Psoas muscle (tissue), 7 donors: ENCODE measurements at regions not wholly inside any gene's neighbourhood (a gene's known extent, or its start where the extent isn't known, plus 50 kb on each side); places are given as distances from the start of the nearest gene placed in this dataset.

Experiments used
- ATAC-seq, 4 donors: fragments of 200-7000 bp; cut with Tn5 transposase; one replicate each; pipeline ENCODE4 v1.9.1; 2020; ENCODE audit warnings: moderate library complexity in 3 of 4, mild to moderate bottlenecking in 2 of 4
- DNase-seq, 2 donors: peaks; one replicate each; pipeline ENCODE4 v3.0.0-alpha.2; 2020
- H3K27ac ChIP-seq: fragments of 200-600 bp; one replicate; pipeline ENCODE4 v1.8.0; 2022
- H3K27me3 ChIP-seq, 3 donors: fragments of 200-600 bp in 1 of 3; one replicate each; pipeline versions ENCODE4 v1.6.1 to v1.8.0; 2013 to 2022; ENCODE audit warnings: low read length in 2 of 3, mild to moderate bottlenecking in 2 of 3, moderate library complexity in 1 of 3; ENCODE audit not compliant: insufficient read depth in 3 of 3
- H3K36me3 ChIP-seq, 2 donors: fragments of 200-600 bp in 1 of 2; one replicate each; pipeline versions ENCODE4 v1.6.1 to v1.8.0; 2013 to 2022; ENCODE audit warnings: low read depth in 1 of 2, mild to moderate bottlenecking in 1 of 2, moderate library complexity in 1 of 2; ENCODE audit not compliant: insufficient read depth in 1 of 2
- H3K4me1 ChIP-seq: fragments of 200-600 bp; one replicate; pipeline ENCODE4 v1.8.0; 2022
- H3K4me3 ChIP-seq: fragments of 200-600 bp; one replicate; pipeline ENCODE4 v1.8.0; 2022; ENCODE audit warnings: mild to moderate bottlenecking
- H3K9me3 ChIP-seq: fragments of 200-600 bp; one replicate; pipeline ENCODE4 v1.8.0; 2022
- CTCF ChIP-seq: fragments of 200-600 bp; IDR thresholded peaks from one replicate; pipeline ENCODE4 v1.8.0; 2022; ENCODE audit warnings: antibody characterized with exemption
- WGBS, 3 donors: extraction: QIAGEN DNeasy Blood & Tissue Kit; methylation state at CpG; one replicate each; pipeline versions ENCODE4 v1.1.6 to v1.1.7; 2013; 5-methylcytosine and 5-hydroxymethylcytosine counted together
- intact Hi-C, 2 donors: fragments of 100-400 bp; cut with DNase I; formaldehyde crosslinking; loops; one replicate each; pipeline versions ENCODE4 v1.11.0 to v1.14.2; 2022
- donor health status: healthy with polysubstance abuse.
- donor health status: DM: no; HTN: no; CAD: no; lungs with moderate emphysema.
- donor health status: Bipolar disorder and iron deficiency.
- donor health status: healthy.
- donor health status: DM: yes; HTN: yes; CAD: no.
- donor health status: DM: no; HTN: no; CAD: no.
- donor health status: DM: yes; HTN: yes; CAD: no.

GRCh38 chr1:81371864-81372263 lies 428.9 kb upstream of the ADGRL2 start:
- no peaks in the 10 kb centered on the region for H3K9me3 ChIP-seq
- intact Hi-C loops = no loop called here
- TF ChIP-seq CTCF = no peak
- H3K4me3 ChIP-seq = no peak overlapping the region
- H3K27me3 ChIP-seq = no peaks in the 10 kb centered on the region
- ATAC-seq (no peak), DNase-seq (no peak)
- H3K27ac ChIP-seq = no peak overlapping the region
- 50 to 63% (median 54%) methylated on average over 3 of the region's 3 CpGs for WGBS, 3 donors
- no peaks in the 10 kb centered on the region for H3K36me3 ChIP-seq
- H3K4me1 ChIP-seq = no peaks in the 10 kb centered on the region

- Histone ChIP-seq H3K27me3 (no peaks in the 10 kb centered on the region), H3K4me1 (no peaks in the 10 kb centered on the region), H3K27ac (no peak overlapping the region), H3K36me3 (no peaks in the 10 kb centered on the region), H3K4me3 (no peak overlapping the region), H3K9me3 (no peaks in the 10 kb centered on the region)
- ATAC-seq (no peak), DNase-seq (no peak)
- TF ChIP-seq CTCF = no peak
- intact Hi-C loops = no loop called here
These were observed 430.9 kb upstream of the ADGRL2 start for GRCh38 chr1:81369833-81370232.

- intact Hi-C loops = no loop called here
- no peaks in the 10 kb centered on the region for H3K9me3 ChIP-seq
- H3K4me3 ChIP-seq = no peak overlapping the region
- H3K4me1 ChIP-seq = no peaks in the 10 kb centered on the region
- no peaks in the 10 kb centered on the region for H3K36me3 ChIP-seq
- ATAC-seq (no peak), DNase-seq (no peak)
- H3K27me3 ChIP-seq = no peaks in the 10 kb centered on the region
- TF ChIP-seq CTCF = no peak
- no peak overlapping the region for H3K27ac ChIP-seq
These were observed 434.6 kb upstream of the ADGRL2 start for GRCh38 chr1:81366173-81366572.

- Histone ChIP-seq H3K4me1 (no peaks in the 10 kb centered on the region), H3K36me3 (no peaks in the 10 kb centered on the region), H3K9me3 (no peaks in the 10 kb centered on the region), H3K27ac (no peak overlapping the region), H3K4me3 (no peak overlapping the region), H3K27me3 (no peaks in the 10 kb centered on the region)
- intact Hi-C loops = no loop called here
- no peak for ATAC-seq
- WGBS, 3 donors = 96 to 100% (median 98%) methylated on average over 1 of the region's 1 CpG
- no peak for TF ChIP-seq CTCF
- DNase-seq = no peak
These were observed 436.6 kb upstream of the ADGRL2 start for GRCh38 chr1:81364088-81364487.

GRCh38 chr1:81358151-81358550 lies 442.6 kb upstream of the ADGRL2 start:
- no peaks in the 10 kb centered on the region for H3K36me3 ChIP-seq
- TF ChIP-seq CTCF = no peak
- no peaks in the 10 kb centered on the region for H3K27me3 ChIP-seq
- no peak overlapping the region for H3K4me3 ChIP-seq
- DNase-seq (no peak), ATAC-seq (no peak)
- intact Hi-C loops = no loop called here
- H3K9me3 ChIP-seq = no peaks in the 10 kb centered on the region
- 73 to 78% (median 76%) methylated on average over 1 of the region's 1 CpG for WGBS, 3 donors
- H3K4me1 ChIP-seq = no peaks in the 10 kb centered on the region
- no peak overlapping the region for H3K27ac ChIP-seq
